GM23248 (cell line): ENCODE measurements at regions not wholly inside any gene's neighbourhood (a gene's known extent, or its start where the extent isn't known, plus 50 kb on each side); places are given as distances from the start of the nearest gene placed in this dataset.

ENCODE experiments used
- DNase-seq: peaks from one replicate; pipeline ENCODE4 v3.0.0-alpha.2; 2015
- H2AFZ ChIP-seq: fragments of 200-600 bp; sonication (generic); 2 replicates; pipeline ENCODE4 v1.6.1; 2016; ENCODE audit warnings: antibody characterized with exemption
- H3F3A ChIP-seq: fragments of 200-600 bp; sonication (generic); 2 replicates; pipeline ENCODE4 v1.6.1; 2016; ENCODE audit warnings: mild to moderate bottlenecking, antibody characterized with exemption, mixed run types; ENCODE audit not compliant: insufficient read depth
- H3K27ac ChIP-seq: fragments of 200-600 bp; sonication (generic); 2 replicates; pipeline ENCODE4 v1.5.1; 2016; ENCODE audit warnings: mild to moderate bottlenecking
- H3K27me3 ChIP-seq: fragments of 200-600 bp; sonication (generic); replicated peaks from 2 replicates; pipeline ENCODE4 v1.6.1; 2016; ENCODE audit warnings: mild to moderate bottlenecking; ENCODE audit not compliant: insufficient read depth
- H3K36me3 ChIP-seq: fragments of 200-600 bp; sonication (generic); 2 replicates; pipeline ENCODE4 v1.6.1; 2016; ENCODE audit warnings: low read depth, mild to moderate bottlenecking
- H3K4me1 ChIP-seq: fragments of 200-600 bp; sonication (generic); 2 replicates; pipeline ENCODE4 v1.6.1; 2016; ENCODE audit warnings: mild to moderate bottlenecking; ENCODE audit not compliant: insufficient read depth
- H3K4me2 ChIP-seq: fragments of 200-600 bp; sonication (generic); one replicate; pipeline ENCODE4 v1.6.1; 2016; ENCODE audit warnings: mild to moderate bottlenecking; ENCODE audit not compliant: unreplicated experiment
- H3K4me3 ChIP-seq: fragments of 200-600 bp; sonication (generic); 2 replicates; pipeline ENCODE4 v1.5.1; 2016; ENCODE audit warnings: mild to moderate bottlenecking
- H3K79me2 ChIP-seq: fragments of 200-600 bp; sonication (generic); 2 replicates; pipeline ENCODE4 v1.6.1; 2016; ENCODE audit warnings: mild to moderate bottlenecking; ENCODE audit not compliant: insufficient read depth
- H3K9ac ChIP-seq: fragments of 200-600 bp; sonication (generic); 2 replicates; pipeline ENCODE4 v1.6.1; 2016; ENCODE audit warnings: mild to moderate bottlenecking
- H3K9me2 ChIP-seq: fragments of 200-600 bp; sonication (generic); 2 replicates; pipeline ENCODE4 v1.6.1; 2016; ENCODE audit warnings: mixed run types, mild to moderate bottlenecking, moderate library complexity; ENCODE audit not compliant: insufficient read depth
- H3K9me3 ChIP-seq: fragments of 200-600 bp; sonication (generic); one replicate; pipeline ENCODE4 v1.6.1; 2017; ENCODE audit warnings: low read depth
- H4K20me1 ChIP-seq: fragments of 200-600 bp; sonication (generic); 2 replicates; pipeline ENCODE4 v1.6.0; 2016; ENCODE audit not compliant: insufficient read depth
- EZH2 ChIP-seq: fragments of 200-600 bp; sonication (generic); IDR thresholded peaks from 2 replicates; pipeline ENCODE4 v1.6.1; 2018; ENCODE audit warnings: antibody characterized with exemption, mild to moderate bottlenecking; ENCODE audit not compliant: insufficient read depth, poor library complexity, severe bottlenecking
- EZH2phosphoT487 ChIP-seq: fragments of 200-600 bp; sonication (generic); IDR thresholded peaks from 2 replicates; pipeline ENCODE4 v1.6.1; 2018; ENCODE audit warnings: antibody characterized with exemption, moderate library complexity, mild to moderate bottlenecking, low read depth; ENCODE audit not compliant: insufficient read depth
- WGBS, 2 experiments: methylation state at CpG; one replicate each; pipeline ENCODE4 v1.1.6; 2015 to 2017; ENCODE audit warnings: low lambda C conversion rate in 2 of 2, low coverage in 1 of 2; ENCODE audit errors: missing lambda C conversion rate in 2 of 2; 5-methylcytosine and 5-hydroxymethylcytosine counted together
- in situ Hi-C: fragments of 300-500 bp; cut with MboI; formaldehyde crosslinking; loops from 2 replicates; pipeline ENCODE4 v1.15.0; 2020

DNA sequence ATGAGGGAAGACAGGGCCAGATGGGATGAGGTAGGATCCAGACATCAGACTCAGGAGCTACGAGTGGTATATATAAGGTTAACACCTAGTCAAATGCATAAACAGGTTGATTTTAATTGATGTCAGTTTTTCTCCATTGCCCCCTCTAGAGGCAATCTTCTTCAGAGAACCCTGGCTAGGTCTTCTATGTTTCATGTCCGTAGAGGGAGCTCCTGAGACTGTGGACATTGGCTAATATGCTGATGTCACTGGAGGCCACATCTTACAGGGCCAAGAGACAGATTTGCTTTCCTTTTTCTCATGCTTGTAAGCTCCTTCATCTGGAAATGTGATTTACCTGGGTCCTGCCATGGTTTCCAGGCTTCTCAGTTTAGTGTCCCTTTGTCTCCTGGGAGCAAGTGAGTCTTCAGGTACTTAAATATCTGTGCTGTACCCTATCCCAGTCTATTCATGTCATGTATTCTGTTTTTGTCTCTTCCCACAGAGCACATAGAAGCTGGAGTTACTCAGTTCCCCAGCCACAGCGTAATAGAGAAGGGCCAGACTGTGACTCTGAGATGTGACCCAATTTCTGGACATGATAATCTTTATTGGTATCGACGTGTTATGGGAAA is 161.6 kb upstream of the PRSS1 start:
- Histone ChIP-seq H3K9me3 (no peaks in the 10 kb centered on the region), H3K4me1 (peaks cover 11% of the 10 kb centered on the region), H3K27ac (no peak overlapping the region), H3K36me3 (no peaks in the 10 kb centered on the region), H3K9ac (no peak overlapping the region), H4K20me1 (no peaks in the 10 kb centered on the region), H3K79me2 (no peaks in the 10 kb centered on the region), H2AFZ (peak overlapping the region; percentile 87), H3K4me3 (no peak overlapping the region), H3F3A (0 out of 2 replicates have a peak, but pooled peaks cover 4% of the 10 kb centered on the region), H3K27me3 (no peaks in the 10 kb centered on the region), H3K4me2 (no peak overlapping the region), H3K9me2 (no peaks in the 10 kb centered on the region)
- in situ Hi-C loops, result no loop called here
- WGBS, 2 experiments, result 53 to 56% methylated on average over 5 of the region's 5 CpGs
- DNase-seq, result peak; percentile 92
- no peak for TF ChIP-seq EZH2phosphoT487

DNA sequence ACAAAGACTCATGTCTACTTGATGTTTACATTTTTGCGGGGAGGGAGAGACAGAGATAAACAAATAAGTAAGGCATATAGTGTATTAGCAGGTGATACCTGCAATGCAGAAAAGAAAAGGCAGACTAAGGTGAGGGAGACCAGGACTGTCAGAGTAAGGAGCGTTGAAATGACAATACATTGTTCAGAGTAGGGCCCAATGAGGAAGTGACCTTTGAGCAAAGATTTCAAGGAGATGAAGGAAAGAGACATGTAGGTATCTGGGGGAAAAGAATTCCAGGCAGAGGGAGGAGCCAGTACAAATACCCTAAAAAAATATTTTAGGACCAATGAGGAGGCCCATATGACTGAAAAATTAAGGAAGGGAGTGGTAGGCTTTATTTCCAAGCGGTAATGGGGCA is 162.7 kb upstream of the PRSS1 start:
- Histone ChIP-seq H3K4me1 (peaks cover 15% of the 10 kb centered on the region), H3K9ac (no peak overlapping the region), H2AFZ (no peak overlapping the region), H3K36me3 (no peaks in the 10 kb centered on the region), H3K27me3 (no peaks in the 10 kb centered on the region), H4K20me1 (no peaks in the 10 kb centered on the region), H3K9me2 (no peaks in the 10 kb centered on the region), H3K4me2 (no peak overlapping the region), H3K4me3 (no peak overlapping the region), H3F3A (0 out of 2 replicates have a peak, but pooled peaks cover 4% of the 10 kb centered on the region), H3K27ac (no peak overlapping the region), H3K9me3 (no peaks in the 10 kb centered on the region), H3K79me2 (no peaks in the 10 kb centered on the region)
- TF ChIP-seq EZH2phosphoT487 (no peak), EZH2 (no peak)
- WGBS, 2 experiments, result 88 to 100% methylated on average over 3 of the region's 3 CpGs
- no peak for DNase-seq
- in situ Hi-C loops, result no loop called here

DNA sequence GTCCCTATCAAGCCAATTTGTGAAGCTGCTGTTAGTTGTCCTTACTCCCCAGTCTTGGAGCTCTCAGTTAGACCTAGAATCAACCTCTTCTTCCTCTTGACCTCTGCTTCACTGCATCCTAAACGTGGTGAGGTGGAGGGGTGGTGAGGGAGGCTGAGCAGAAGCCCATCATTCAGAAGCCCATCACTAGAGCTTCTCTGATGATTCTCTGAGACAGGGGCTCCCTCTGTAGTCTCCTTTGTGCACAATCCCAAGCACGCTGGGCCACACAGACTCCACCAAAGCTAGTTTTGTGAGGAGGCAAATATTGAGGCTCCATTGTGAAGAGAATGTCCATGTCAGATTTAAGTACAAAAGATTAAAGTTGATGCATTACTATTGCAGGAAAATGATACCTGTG is 163.8 kb upstream of the PRSS1 start:
- Histone ChIP-seq H3K9me3 (no peaks in the 10 kb centered on the region), H3F3A (0 out of 2 replicates have a peak, but pooled peaks cover 4% of the 10 kb centered on the region), H3K4me1 (peaks cover 23% of the 10 kb centered on the region), H3K79me2 (no peaks in the 10 kb centered on the region), H3K36me3 (no peaks in the 10 kb centered on the region), H3K9ac (no peak overlapping the region), H3K4me2 (no peak overlapping the region), H3K27ac (no peak overlapping the region), H4K20me1 (no peaks in the 10 kb centered on the region), H2AFZ (no peak overlapping the region), H3K4me3 (no peak overlapping the region), H3K9me2 (no peaks in the 10 kb centered on the region), H3K27me3 (no peaks in the 10 kb centered on the region)
- 51 to 53% methylated on average over 2 of the region's 2 CpGs for WGBS, 2 experiments
- TF ChIP-seq EZH2phosphoT487 (no peak), EZH2 (no peak)
- in situ Hi-C loops, result no loop called here
- DNase-seq, result no peak

DNA sequence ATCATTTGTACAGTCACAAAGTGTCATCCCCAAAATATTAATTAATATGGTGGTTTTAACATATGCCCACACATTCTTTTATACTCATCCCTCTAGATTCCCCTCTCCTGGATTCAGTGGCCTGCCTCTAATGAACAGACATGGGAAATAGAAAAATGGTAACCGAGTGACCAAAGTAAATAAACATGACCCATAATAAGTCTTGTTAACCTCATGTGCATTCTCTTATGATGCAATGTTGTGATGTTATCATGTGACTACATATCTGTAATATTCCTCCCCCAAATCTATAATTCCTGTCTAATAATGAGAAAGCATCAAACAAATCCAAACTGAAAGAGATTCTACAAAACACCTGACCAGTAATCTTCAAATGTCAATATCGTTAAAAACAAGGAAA is 164.5 kb upstream of the PRSS1 start:
- Histone ChIP-seq H3K4me1 (peaks cover 23% of the 10 kb centered on the region), H3F3A (0 out of 2 replicates have a peak, but pooled peaks cover 4% of the 10 kb centered on the region), H3K4me3 (no peak overlapping the region), H4K20me1 (no peaks in the 10 kb centered on the region), H3K27me3 (no peaks in the 10 kb centered on the region), H3K9me2 (no peaks in the 10 kb centered on the region), H3K4me2 (no peak overlapping the region), H3K27ac (no peak overlapping the region), H3K36me3 (no peaks in the 10 kb centered on the region), H2AFZ (no peak overlapping the region), H3K79me2 (no peaks in the 10 kb centered on the region), H3K9me3 (no peaks in the 10 kb centered on the region), H3K9ac (no peak overlapping the region)
- DNase-seq, result peak; percentile 13
- TF ChIP-seq EZH2phosphoT487 (no peak), EZH2 (no peak)
- WGBS, 2 experiments, result 91 to 93% methylated on average over 2 of the region's 2 CpGs
- in situ Hi-C loops, result no loop called here
